SKM-1 (cell line): ENCODE measurements at regions not wholly inside any gene's neighbourhood (a gene's known extent, or its start where the extent isn't known, plus 50 kb on each side); places are given as distances from the start of the nearest gene placed in this dataset.

ENCODE experiments used
- DNase-seq: peaks from one replicate; lab custom pipeline; 2025; ENCODE audit not compliant: unreplicated experiment; lab: John Stamatoyannopoulos, UW

DNA sequence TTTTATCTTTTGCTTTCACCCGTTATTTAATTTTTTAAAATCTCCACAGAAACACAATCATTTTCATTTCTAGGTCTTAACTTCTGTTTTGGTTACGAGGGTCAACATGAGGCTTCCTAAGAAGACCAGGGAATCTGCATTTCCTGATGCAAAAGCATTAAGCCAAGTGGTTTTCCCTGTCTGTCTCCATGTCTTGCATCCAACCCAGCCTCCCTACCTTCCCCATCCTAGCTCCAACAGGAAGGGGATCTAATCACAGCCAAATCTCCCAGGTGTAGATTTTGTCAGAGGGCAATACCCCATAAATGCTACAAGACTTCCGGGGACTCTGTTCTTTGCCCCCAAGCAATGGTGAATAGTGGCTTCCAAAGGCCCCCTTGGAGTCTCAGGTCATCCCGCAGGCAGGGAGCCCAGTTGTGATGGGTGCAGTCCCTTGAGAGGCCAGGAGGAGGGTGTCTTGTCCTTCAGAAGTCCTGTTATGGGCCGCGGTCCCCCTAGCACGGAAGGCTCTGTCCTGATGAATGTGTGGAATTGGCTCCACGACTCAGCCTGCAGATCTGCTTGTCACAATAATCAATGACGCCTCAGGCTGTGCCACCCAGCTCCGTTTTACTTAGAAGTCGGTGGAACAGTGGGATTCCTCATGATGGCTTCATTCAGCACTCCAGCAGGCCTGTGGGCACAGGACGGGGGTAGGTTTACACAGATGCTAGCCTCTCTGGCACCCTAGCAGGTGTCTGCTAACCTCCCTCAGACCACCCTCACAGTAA lies 141.1 kb downstream of the RGS9 start:
- no peak for DNase-seq

DNA sequence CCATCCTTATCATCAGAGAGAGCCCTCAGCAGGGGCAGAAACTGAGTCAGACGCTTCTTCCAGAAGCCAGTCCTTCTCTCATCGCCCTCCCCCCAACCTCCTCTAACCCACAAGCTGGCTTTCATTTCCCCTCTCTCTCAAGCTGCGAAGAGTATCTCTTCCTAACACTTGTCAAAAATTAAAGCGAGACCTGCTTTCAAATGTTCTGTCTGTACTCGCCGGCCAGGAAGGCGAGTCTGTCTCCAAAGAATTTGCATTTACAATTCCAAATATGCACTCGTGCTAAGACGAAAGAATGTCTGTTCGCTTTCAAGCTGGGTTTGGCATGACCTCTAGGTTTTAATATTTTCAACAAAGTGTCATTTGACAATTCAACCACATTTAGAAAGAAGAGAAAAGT lies 140.4 kb downstream of the RGS9 start:
- no peak for DNase-seq
